ENCODE measurements at regions not wholly inside any gene's neighbourhood (a gene's known extent, or its start where the extent isn't known, plus 50 kb on each side); places are given as distances from the start of the nearest gene placed in this dataset.

DNA sequence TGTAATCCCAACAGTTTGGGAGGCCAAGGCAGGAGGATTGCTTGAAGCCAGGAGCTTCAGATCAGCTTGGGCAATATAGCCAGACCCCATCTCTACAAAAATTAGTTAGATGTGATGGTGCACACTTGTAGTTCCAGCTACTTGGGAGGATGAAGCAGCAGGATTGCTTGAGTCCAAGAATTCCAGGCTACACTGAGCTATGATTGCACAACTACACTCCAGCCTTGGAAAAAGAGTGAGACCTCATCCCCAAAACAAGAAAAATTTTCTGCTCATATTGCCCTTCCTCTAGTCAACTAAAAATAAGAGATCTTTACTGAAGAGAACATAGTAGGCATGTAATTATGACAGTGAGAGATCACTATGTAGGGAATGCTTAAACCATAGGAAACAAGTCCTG is 60.9 kb upstream of the SPATA12 start:
- H3K27ac ChIP-seq (replicated peaks), result no peak overlapping the region
- H3K4me3 ChIP-seq (replicated peaks; ENCODE audit: insufficient read depth, low read length), result no peak overlapping the region
- TF ChIP-seq REST (IDR thresholded peaks at IDR 0.05; ENCODE audit: insufficient replicate concordance, low read depth) (no peak), SPI1 (IDR thresholded peaks at IDR 0.05; ENCODE audit: borderline replicate concordance, low read depth) (no peak), POLR2AphosphoS5 (IDR thresholded peaks at IDR 0.05; ENCODE audit: low read depth) (no peak), CTCF (IDR thresholded peaks at IDR 0.05; ENCODE audit: insufficient read depth, low read length) (no peak), GABPA (IDR thresholded peaks at IDR 0.05; ENCODE audit: low read depth) (no peak)
- no peak for DNase-seq (ENCODE audit: low read depth in 1 of 2, low spot score in 1 of 2)
- H3K27me3 ChIP-seq (ENCODE audit: insufficient read depth, poor library complexity, severe bottlenecking), result no peaks in the 10 kb centered on the region

GRCh38 chr3:56998076-56998529 is 62.4 kb upstream of the SPATA12 start:
- H3K27ac ChIP-seq (replicated peaks), result no peak overlapping the region
- TF ChIP-seq CTCF (IDR thresholded peaks at IDR 0.05; ENCODE audit: insufficient read depth, low read length) (no peak), POLR2AphosphoS5 (IDR thresholded peaks at IDR 0.05; ENCODE audit: low read depth) (no peak), REST (IDR thresholded peaks at IDR 0.05; ENCODE audit: insufficient replicate concordance, low read depth) (no peak), GABPA (IDR thresholded peaks at IDR 0.05; ENCODE audit: low read depth) (no peak), SPI1 (IDR thresholded peaks at IDR 0.05; ENCODE audit: borderline replicate concordance, low read depth) (no peak)
- no peak for DNase-seq (ENCODE audit: low read depth in 1 of 2, low spot score in 1 of 2)

GRCh38 chr3:56997675-56998074 is 62.8 kb upstream of the SPATA12 start:
- DNase-seq (ENCODE audit: low read depth in 1 of 2, low spot score in 1 of 2), result no peak
- no peak for TF ChIP-seq SPI1 (IDR thresholded peaks at IDR 0.05; ENCODE audit: borderline replicate concordance, low read depth)
- TF ChIP-seq CTCF (IDR thresholded peaks at IDR 0.05; ENCODE audit: insufficient read depth, low read length), result no peak
- no peak for TF ChIP-seq POLR2AphosphoS5 (IDR thresholded peaks at IDR 0.05; ENCODE audit: low read depth)
- TF ChIP-seq GABPA (IDR thresholded peaks at IDR 0.05; ENCODE audit: low read depth), result no peak
- no peak for TF ChIP-seq REST (IDR thresholded peaks at IDR 0.05; ENCODE audit: insufficient replicate concordance, low read depth)
- no peak overlapping the region for H3K27ac ChIP-seq (replicated peaks)

More at GRCh38 chr3:56998076-56998529, 62.4 kb upstream of the SPATA12 start:
- Histone ChIP-seq H3K27me3 (ENCODE audit: insufficient read depth, poor library complexity, severe bottlenecking) (no peaks in the 10 kb centered on the region), H3K4me3 (replicated peaks; ENCODE audit: insufficient read depth, low read length) (no peak overlapping the region)

More at GRCh38 chr3:56997675-56998074, 62.8 kb upstream of the SPATA12 start:
- H3K4me3 ChIP-seq (replicated peaks; ENCODE audit: insufficient read depth, low read length), result no peak overlapping the region
- no peaks in the 10 kb centered on the region for H3K27me3 ChIP-seq (ENCODE audit: insufficient read depth, poor library complexity, severe bottlenecking)

Measured in HL-60 (cell line).